H1 (cell line): ENCODE measurements at regions not wholly inside any gene's neighbourhood (a gene's known extent, or its start where the extent isn't known, plus 50 kb on each side); places are given as distances from the start of the nearest gene placed in this dataset.

ENCODE experiments used
- FOSL1 ChIP-seq: IDR thresholded peaks from 2 replicates; pipeline ENCODE4 v1.6.1; 2011; ENCODE audit warnings: mild to moderate bottlenecking, low read depth, low read length, moderate library complexity; ENCODE audit not compliant: insufficient read depth
- KDM1A ChIP-seq: fragments of 200-600, 300-600 bp; sonication (generic); IDR thresholded peaks from 2 replicates; pipeline ENCODE4 v1.7.1; 2016; ENCODE audit warnings: mild to moderate bottlenecking, low read length, borderline replicate concordance
- NANOG ChIP-seq: IDR thresholded peaks from 2 replicates; pipeline ENCODE4 v1.6.1; 2011; ENCODE audit warnings: low read length, low read depth, mild to moderate bottlenecking, inconsistent platforms; ENCODE audit not compliant: insufficient read depth, poor library complexity, severe bottlenecking
- NRF1 ChIP-seq: IDR thresholded peaks from 2 replicates; pipeline ENCODE4 v1.6.1; 2011; ENCODE audit warnings: mild to moderate bottlenecking, low read depth, low read length, improper control_type of control experiment
- SP4 ChIP-seq: IDR thresholded peaks from 2 replicates; pipeline ENCODE4 v1.6.1; 2012; ENCODE audit warnings: low read length, inconsistent platforms
- TBP ChIP-seq: IDR thresholded peaks from 2 replicates; pipeline ENCODE4 v1.6.1; 2011; ENCODE audit warnings: low read depth, low read length, improper control_type of control experiment
- TCF12 ChIP-seq: IDR thresholded peaks from 2 replicates; pipeline ENCODE4 v1.6.1; 2011; ENCODE audit warnings: low read depth, mild to moderate bottlenecking, low read length
- TF ChIP-seq, protein P1 (sequence below): fragments of 300-600 bp; sonication (generic); IDR thresholded peaks from 2 replicates; pipeline ENCODE4 v1.7.1; 2012; ENCODE audit warnings: low read length, moderate library complexity, mild to moderate bottlenecking, inconsistent platforms; ENCODE audit not compliant: insufficient replicate concordance
- TF ChIP-seq, protein P2 (sequence below): IDR thresholded peaks from 2 replicates; pipeline ENCODE4 v1.6.1; 2012; ENCODE audit warnings: inconsistent platforms

DNA sequence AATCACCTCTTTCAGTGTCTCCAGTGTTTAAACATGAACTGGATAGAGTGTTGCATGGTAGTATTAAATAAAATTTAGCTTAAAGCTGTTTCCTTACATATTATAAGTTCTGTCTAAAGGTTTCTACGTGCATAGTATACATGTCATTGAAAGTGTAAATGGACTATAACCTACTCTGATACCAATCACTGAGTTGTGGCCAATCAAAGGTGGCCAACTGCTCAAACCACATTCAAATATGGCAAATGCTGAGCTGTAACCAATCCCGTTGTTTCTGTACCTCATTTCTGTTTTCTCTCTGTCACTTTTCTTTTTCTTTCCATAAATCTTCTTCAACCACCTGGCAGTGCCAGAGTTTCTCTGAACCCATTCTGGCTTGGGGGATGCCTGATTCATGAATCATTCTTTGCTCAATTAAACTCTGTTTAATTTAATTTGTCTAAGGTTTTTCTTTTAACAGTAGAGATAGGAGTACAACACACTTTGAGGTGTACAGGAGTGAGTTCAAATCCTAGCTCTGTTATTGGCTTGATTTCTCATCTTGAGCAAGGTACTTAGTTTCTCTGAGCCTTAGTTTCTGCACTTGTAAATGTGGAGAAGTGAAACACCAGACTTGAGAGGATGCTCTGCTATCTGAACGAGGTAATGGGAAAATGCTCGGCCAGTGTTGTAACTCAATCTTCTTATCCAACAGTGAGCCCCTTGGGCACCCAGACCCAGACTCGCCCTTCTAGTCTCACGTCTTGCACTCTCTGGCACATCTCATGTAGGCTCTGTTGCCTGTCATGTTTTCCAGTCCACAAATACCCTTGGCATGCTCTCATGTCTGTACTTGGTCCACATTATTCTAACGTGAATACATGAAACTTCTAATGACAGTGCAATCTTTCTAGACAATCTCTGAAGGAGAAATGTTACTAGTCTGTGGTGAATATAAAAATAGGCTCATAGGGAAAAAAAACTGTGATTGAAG, 228.0 kb downstream of the PIK3C3 start (continued):
- TF ChIP-seq, protein P1, sequence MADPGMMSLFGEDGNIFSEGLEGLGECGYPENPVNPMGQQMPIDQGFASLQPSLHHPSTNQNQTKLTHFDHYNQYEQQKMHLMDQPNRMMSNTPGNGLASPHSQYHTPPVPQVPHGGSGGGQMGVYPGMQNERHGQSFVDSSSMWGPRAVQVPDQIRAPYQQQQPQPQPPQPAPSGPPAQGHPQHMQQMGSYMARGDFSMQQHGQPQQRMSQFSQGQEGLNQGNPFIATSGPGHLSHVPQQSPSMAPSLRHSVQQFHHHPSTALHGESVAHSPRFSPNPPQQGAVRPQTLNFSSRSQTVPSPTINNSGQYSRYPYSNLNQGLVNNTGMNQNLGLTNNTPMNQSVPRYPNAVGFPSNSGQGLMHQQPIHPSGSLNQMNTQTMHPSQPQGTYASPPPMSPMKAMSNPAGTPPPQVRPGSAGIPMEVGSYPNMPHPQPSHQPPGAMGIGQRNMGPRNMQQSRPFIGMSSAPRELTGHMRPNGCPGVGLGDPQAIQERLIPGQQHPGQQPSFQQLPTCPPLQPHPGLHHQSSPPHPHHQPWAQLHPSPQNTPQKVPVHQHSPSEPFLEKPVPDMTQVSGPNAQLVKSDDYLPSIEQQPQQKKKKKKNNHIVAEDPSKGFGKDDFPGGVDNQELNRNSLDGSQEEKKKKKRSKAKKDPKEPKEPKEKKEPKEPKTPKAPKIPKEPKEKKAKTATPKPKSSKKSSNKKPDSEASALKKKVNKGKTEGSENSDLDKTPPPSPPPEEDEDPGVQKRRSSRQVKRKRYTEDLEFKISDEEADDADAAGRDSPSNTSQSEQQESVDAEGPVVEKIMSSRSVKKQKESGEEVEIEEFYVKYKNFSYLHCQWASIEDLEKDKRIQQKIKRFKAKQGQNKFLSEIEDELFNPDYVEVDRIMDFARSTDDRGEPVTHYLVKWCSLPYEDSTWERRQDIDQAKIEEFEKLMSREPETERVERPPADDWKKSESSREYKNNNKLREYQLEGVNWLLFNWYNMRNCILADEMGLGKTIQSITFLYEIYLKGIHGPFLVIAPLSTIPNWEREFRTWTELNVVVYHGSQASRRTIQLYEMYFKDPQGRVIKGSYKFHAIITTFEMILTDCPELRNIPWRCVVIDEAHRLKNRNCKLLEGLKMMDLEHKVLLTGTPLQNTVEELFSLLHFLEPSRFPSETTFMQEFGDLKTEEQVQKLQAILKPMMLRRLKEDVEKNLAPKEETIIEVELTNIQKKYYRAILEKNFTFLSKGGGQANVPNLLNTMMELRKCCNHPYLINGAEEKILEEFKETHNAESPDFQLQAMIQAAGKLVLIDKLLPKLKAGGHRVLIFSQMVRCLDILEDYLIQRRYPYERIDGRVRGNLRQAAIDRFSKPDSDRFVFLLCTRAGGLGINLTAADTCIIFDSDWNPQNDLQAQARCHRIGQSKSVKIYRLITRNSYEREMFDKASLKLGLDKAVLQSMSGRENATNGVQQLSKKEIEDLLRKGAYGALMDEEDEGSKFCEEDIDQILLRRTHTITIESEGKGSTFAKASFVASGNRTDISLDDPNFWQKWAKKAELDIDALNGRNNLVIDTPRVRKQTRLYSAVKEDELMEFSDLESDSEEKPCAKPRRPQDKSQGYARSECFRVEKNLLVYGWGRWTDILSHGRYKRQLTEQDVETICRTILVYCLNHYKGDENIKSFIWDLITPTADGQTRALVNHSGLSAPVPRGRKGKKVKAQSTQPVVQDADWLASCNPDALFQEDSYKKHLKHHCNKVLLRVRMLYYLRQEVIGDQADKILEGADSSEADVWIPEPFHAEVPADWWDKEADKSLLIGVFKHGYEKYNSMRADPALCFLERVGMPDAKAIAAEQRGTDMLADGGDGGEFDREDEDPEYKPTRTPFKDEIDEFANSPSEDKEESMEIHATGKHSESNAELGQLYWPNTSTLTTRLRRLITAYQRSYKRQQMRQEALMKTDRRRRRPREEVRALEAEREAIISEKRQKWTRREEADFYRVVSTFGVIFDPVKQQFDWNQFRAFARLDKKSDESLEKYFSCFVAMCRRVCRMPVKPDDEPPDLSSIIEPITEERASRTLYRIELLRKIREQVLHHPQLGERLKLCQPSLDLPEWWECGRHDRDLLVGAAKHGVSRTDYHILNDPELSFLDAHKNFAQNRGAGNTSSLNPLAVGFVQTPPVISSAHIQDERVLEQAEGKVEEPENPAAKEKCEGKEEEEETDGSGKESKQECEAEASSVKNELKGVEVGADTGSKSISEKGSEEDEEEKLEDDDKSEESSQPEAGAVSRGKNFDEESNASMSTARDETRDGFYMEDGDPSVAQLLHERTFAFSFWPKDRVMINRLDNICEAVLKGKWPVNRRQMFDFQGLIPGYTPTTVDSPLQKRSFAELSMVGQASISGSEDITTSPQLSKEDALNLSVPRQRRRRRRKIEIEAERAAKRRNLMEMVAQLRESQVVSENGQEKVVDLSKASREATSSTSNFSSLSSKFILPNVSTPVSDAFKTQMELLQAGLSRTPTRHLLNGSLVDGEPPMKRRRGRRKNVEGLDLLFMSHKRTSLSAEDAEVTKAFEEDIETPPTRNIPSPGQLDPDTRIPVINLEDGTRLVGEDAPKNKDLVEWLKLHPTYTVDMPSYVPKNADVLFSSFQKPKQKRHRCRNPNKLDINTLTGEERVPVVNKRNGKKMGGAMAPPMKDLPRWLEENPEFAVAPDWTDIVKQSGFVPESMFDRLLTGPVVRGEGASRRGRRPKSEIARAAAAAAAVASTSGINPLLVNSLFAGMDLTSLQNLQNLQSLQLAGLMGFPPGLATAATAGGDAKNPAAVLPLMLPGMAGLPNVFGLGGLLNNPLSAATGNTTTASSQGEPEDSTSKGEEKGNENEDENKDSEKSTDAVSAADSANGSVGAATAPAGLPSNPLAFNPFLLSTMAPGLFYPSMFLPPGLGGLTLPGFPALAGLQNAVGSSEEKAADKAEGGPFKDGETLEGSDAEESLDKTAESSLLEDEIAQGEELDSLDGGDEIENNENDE: no peak
- TF ChIP-seq FOSL1 (no peak), SP4 (no peak), NANOG (no peak), NRF1 (no peak), KDM1A (no peak), TCF12 (no peak), TBP (no peak)
- TF ChIP-seq, protein P2, sequence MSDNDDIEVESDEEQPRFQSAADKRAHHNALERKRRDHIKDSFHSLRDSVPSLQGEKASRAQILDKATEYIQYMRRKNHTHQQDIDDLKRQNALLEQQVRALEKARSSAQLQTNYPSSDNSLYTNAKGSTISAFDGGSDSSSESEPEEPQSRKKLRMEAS: no peak
